ENCODE measurements at regions not wholly inside any gene's neighbourhood (a gene's known extent, or its start where the extent isn't known, plus 50 kb on each side); places are given as distances from the start of the nearest gene placed in this dataset.

- H3K27me3 ChIP-seq = peaks cover 0 to 23% (median 0%) of the 10 kb centered on the region in 4 donors
- 81 to 93% methylated on average over 1 to 3 of the region's 4 CpGs for WGBS, 2 donors
- H3K4me1 ChIP-seq = no peaks in the 10 kb centered on the region
- intact Hi-C loops (cut with DNase I) = no loop called here
- TF ChIP-seq, protein P1, sequence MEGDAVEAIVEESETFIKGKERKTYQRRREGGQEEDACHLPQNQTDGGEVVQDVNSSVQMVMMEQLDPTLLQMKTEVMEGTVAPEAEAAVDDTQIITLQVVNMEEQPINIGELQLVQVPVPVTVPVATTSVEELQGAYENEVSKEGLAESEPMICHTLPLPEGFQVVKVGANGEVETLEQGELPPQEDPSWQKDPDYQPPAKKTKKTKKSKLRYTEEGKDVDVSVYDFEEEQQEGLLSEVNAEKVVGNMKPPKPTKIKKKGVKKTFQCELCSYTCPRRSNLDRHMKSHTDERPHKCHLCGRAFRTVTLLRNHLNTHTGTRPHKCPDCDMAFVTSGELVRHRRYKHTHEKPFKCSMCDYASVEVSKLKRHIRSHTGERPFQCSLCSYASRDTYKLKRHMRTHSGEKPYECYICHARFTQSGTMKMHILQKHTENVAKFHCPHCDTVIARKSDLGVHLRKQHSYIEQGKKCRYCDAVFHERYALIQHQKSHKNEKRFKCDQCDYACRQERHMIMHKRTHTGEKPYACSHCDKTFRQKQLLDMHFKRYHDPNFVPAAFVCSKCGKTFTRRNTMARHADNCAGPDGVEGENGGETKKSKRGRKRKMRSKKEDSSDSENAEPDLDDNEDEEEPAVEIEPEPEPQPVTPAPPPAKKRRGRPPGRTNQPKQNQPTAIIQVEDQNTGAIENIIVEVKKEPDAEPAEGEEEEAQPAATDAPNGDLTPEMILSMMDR (IDR thresholded peaks at IDR 0.05) = no peak
- no peak for TF ChIP-seq POLR2A (IDR thresholded peaks at IDR 0.05)
- no peaks in the 10 kb centered on the region for H3K9me3 ChIP-seq
- no peak overlapping the region for H3K27ac ChIP-seq
- DNase-seq = no peak
- H3K36me3 ChIP-seq = no peaks in the 10 kb centered on the region
- H3K4me3 ChIP-seq = no peak overlapping the region
Measured at GRCh38 chr12:125221602-125222001, 156.4 kb downstream of the AACS start.

DNA sequence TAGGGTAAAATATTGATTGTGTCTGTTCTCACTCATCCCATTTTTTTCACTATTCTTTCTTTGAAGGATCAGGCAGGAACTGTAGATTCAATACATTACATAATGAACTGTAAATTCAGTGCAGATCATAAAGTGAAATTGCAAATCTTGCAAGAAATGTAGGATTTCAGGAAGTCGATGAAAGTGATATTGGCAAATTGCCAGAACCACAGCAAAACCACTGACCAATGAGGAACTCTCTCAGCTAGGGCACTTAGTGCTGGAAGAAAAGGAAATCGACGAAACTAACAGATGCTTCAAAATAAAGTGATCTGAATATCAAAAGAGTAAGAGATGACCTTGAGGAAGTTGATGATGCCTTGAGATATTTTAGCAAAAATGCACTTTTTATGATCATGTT is 157.6 kb downstream of the AACS start:
- Histone ChIP-seq H3K4me3 (no peak overlapping the region), H3K4me1 (no peaks in the 10 kb centered on the region), H3K27ac (no peak overlapping the region), H3K27me3 (peaks cover 0 to 23% (median 0%) of the 10 kb centered on the region in 4 donors), H3K36me3 (no peaks in the 10 kb centered on the region), H3K9me3 (no peaks in the 10 kb centered on the region)
- 48 to 55% methylated on average over 3 of the region's 3 CpGs for WGBS, 2 donors
- intact Hi-C loops (cut with DNase I) = no loop called here
- no peak for TF ChIP-seq POLR2A (IDR thresholded peaks at IDR 0.05)
- TF ChIP-seq, protein P1 (IDR thresholded peaks at IDR 0.05) = no peak
- no peak for DNase-seq

- Histone ChIP-seq H3K4me1 (no peaks in the 10 kb centered on the region), H3K36me3 (no peaks in the 10 kb centered on the region), H3K4me3 (no peak overlapping the region), H3K27ac (no peak overlapping the region), H3K27me3 (peaks cover 0 to 6% (median 0%) of the 10 kb centered on the region in 4 donors), H3K9me3 (no peaks in the 10 kb centered on the region)
- intact Hi-C loops (cut with DNase I) = no loop called here
- TF ChIP-seq, protein P1 (IDR thresholded peaks at IDR 0.05) = no peak
- TF ChIP-seq POLR2A (IDR thresholded peaks at IDR 0.05) = no peak
- WGBS, 2 donors = 86 to 92% methylated on average over 4 of the region's 4 CpGs
- DNase-seq = no peak
Measured at GRCh38 chr12:125225641-125226040, 160.4 kb downstream of the AACS start.

- Histone ChIP-seq H3K9me3 (no peaks in the 10 kb centered on the region), H3K4me3 (no peak overlapping the region), H3K27ac (no peak overlapping the region), H3K36me3 (no peaks in the 10 kb centered on the region), H3K27me3 (no peaks in the 10 kb centered on the region), H3K4me1 (no peaks in the 10 kb centered on the region)
- 70% methylated on average over 13 to 18 of the region's 18 CpGs for WGBS, 2 donors
- DNase-seq = no peak
- TF ChIP-seq, protein P1 (IDR thresholded peaks at IDR 0.05) = no peak
- TF ChIP-seq POLR2A (IDR thresholded peaks at IDR 0.05) = no peak
- intact Hi-C loops (cut with DNase I) = no loop called here
Measured at GRCh38 chr12:125228519-125229260, 163.5 kb downstream of the AACS start.

- H3K27me3 ChIP-seq = no peaks in the 10 kb centered on the region
- H3K27ac ChIP-seq = no peak overlapping the region
- no peaks in the 10 kb centered on the region for H3K36me3 ChIP-seq
- H3K4me1 ChIP-seq = no peaks in the 10 kb centered on the region
- H3K9me3 ChIP-seq = no peaks in the 10 kb centered on the region
- TF ChIP-seq, protein P1 (IDR thresholded peaks at IDR 0.05) = no peak
- no peak for TF ChIP-seq POLR2A (IDR thresholded peaks at IDR 0.05)
- intact Hi-C loops (cut with DNase I) = no loop called here
- 82 to 85% methylated on average over 14 of the region's 14 CpGs for WGBS, 2 donors
- no peak for DNase-seq
- H3K4me3 ChIP-seq = no peak overlapping the region
Measured at GRCh38 chr12:125229878-125230530, 164.8 kb downstream of the AACS start.
